ENCODE measurements at regions not wholly inside any gene's neighbourhood (a gene's known extent, or its start where the extent isn't known, plus 50 kb on each side); places are given as distances from the start of the nearest gene placed in this dataset.

DNA sequence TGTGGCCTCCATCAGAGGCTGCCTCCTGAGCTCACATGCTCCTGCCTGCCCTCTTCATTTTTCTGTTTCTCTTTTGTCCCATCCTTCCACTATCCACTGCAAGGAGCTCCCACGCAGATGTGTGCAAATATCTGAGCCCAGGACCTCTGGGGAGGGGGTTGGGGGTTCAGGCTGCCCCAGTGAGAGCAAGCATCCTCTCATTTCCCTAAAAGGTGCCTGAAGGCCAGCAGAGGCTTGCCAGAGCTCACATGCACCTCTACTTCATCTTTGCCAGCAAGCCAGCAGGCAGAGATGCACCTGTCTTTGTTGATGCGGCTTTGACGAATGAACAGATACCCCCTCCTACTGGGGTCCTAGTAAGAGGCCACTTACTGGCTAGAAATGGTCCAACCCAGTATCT is 128.8 kb downstream of the FGF9 start:
- TF ChIP-seq, protein P1, sequence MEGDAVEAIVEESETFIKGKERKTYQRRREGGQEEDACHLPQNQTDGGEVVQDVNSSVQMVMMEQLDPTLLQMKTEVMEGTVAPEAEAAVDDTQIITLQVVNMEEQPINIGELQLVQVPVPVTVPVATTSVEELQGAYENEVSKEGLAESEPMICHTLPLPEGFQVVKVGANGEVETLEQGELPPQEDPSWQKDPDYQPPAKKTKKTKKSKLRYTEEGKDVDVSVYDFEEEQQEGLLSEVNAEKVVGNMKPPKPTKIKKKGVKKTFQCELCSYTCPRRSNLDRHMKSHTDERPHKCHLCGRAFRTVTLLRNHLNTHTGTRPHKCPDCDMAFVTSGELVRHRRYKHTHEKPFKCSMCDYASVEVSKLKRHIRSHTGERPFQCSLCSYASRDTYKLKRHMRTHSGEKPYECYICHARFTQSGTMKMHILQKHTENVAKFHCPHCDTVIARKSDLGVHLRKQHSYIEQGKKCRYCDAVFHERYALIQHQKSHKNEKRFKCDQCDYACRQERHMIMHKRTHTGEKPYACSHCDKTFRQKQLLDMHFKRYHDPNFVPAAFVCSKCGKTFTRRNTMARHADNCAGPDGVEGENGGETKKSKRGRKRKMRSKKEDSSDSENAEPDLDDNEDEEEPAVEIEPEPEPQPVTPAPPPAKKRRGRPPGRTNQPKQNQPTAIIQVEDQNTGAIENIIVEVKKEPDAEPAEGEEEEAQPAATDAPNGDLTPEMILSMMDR (IDR thresholded peaks at IDR 0.05; ENCODE audit: extremely low read depth in 1 of 2, insufficient read depth in 1 of 2, low read depth in 1 of 2, low read length in 2 of 2), result no peak
- TF ChIP-seq POLR2A (IDR thresholded peaks at IDR 0.05; ENCODE audit: low read depth, low read length) (no peak), EZH2 (IDR thresholded peaks at IDR 0.05; ENCODE audit: borderline replicate concordance, low read depth, low read length, severe bottlenecking) (no peak), MYC (IDR thresholded peaks at IDR 0.05; ENCODE audit: low read depth, low read length) (no peak)
- TF ChIP-seq, protein P2, sequence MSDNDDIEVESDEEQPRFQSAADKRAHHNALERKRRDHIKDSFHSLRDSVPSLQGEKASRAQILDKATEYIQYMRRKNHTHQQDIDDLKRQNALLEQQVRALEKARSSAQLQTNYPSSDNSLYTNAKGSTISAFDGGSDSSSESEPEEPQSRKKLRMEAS (IDR thresholded peaks at IDR 0.05; ENCODE audit: insufficient read depth, insufficient read length), result no peak

All from endothelial cell of umbilical vein (primary cell).